ENCODE measurements at regions not wholly inside any gene's neighbourhood (a gene's known extent, or its start where the extent isn't known, plus 50 kb on each side); places are given as distances from the start of the nearest gene placed in this dataset.

- TF ChIP-seq, protein P1, sequence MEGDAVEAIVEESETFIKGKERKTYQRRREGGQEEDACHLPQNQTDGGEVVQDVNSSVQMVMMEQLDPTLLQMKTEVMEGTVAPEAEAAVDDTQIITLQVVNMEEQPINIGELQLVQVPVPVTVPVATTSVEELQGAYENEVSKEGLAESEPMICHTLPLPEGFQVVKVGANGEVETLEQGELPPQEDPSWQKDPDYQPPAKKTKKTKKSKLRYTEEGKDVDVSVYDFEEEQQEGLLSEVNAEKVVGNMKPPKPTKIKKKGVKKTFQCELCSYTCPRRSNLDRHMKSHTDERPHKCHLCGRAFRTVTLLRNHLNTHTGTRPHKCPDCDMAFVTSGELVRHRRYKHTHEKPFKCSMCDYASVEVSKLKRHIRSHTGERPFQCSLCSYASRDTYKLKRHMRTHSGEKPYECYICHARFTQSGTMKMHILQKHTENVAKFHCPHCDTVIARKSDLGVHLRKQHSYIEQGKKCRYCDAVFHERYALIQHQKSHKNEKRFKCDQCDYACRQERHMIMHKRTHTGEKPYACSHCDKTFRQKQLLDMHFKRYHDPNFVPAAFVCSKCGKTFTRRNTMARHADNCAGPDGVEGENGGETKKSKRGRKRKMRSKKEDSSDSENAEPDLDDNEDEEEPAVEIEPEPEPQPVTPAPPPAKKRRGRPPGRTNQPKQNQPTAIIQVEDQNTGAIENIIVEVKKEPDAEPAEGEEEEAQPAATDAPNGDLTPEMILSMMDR (IDR thresholded peaks at IDR 0.05; ENCODE audit: insufficient read depth, low read length, poor library complexity, severe bottlenecking): no peak
- no peaks in the 10 kb centered on the region for H3K27me3 ChIP-seq (ENCODE audit: control insufficient read depth, insufficient read depth, low read length)
- no peak for DNase-seq (ENCODE audit: low read depth)
- H3K36me3 ChIP-seq (ENCODE audit: control insufficient read depth, insufficient read depth, low read length): no peaks in the 10 kb centered on the region
- H3K4me3 ChIP-seq (ENCODE audit: low read depth, low read length): no peak overlapping the region
These were observed 57.6 kb upstream of the NEO1 start for GRCh38 chr15:72994534-72995177.

DNA sequence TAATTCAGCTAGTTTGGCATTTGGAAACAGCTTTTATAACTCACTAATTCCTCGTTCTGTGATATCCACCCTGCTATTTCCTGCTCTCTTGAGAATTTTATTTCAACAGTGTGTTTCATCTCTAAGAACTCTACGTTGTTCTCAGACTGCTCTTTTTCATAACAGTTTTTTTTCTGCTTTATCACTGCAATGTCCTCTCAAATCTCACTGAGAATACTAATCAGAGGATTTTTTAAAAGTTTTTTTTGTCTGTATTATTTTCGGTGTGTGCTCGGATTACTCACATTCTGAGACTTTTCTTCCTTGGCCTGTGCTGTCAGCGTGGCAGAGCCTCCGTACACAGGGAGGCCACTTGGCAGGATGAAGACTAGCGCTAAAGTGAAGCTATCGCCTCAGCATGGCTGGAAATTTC, 59.4 kb upstream of the NEO1 start:
- TF ChIP-seq, protein P1 (IDR thresholded peaks at IDR 0.05; ENCODE audit: insufficient read depth, low read length, poor library complexity, severe bottlenecking): no peak
- no peak overlapping the region for H3K4me3 ChIP-seq (ENCODE audit: low read depth, low read length)
- no peak for DNase-seq (ENCODE audit: low read depth)
- no peaks in the 10 kb centered on the region for H3K36me3 ChIP-seq (ENCODE audit: control insufficient read depth, insufficient read depth, low read length)
- no peaks in the 10 kb centered on the region for H3K27me3 ChIP-seq (ENCODE audit: control insufficient read depth, insufficient read depth, low read length)

DNA sequence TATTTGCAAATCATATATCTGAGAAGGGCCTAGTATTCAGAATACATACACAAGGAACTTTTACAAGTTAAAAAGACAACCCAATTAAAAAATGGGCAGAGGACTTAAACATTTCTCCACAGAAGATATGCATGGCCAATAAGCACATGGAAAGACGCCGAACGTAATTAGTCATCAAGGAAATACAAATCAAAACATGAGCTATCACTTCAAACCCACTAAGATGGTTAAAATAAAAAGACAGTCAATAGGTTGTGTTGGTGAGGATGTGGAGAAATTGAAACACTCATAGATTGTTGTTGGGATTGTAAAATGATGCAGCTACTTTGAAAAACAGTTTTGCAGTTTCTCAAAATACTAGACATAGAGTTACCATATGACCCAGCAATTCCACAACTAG, 61.2 kb upstream of the NEO1 start:
- no peak for DNase-seq (ENCODE audit: low read depth)
- H3K36me3 ChIP-seq (ENCODE audit: control insufficient read depth, insufficient read depth, low read length): no peaks in the 10 kb centered on the region
- H3K4me3 ChIP-seq (ENCODE audit: low read depth, low read length): no peak overlapping the region
- H3K27me3 ChIP-seq (ENCODE audit: control insufficient read depth, insufficient read depth, low read length): no peaks in the 10 kb centered on the region
- TF ChIP-seq, protein P1 (IDR thresholded peaks at IDR 0.05; ENCODE audit: insufficient read depth, low read length, poor library complexity, severe bottlenecking): no peak

- DNase-seq (ENCODE audit: low read depth): no peak
- H3K4me3 ChIP-seq (ENCODE audit: low read depth, low read length): no peak overlapping the region
- TF ChIP-seq, protein P1 (IDR thresholded peaks at IDR 0.05; ENCODE audit: insufficient read depth, low read length, poor library complexity, severe bottlenecking): no peak
These were observed 68.3 kb upstream of the NEO1 start for GRCh38 chr15:72983801-72984545.

DNA sequence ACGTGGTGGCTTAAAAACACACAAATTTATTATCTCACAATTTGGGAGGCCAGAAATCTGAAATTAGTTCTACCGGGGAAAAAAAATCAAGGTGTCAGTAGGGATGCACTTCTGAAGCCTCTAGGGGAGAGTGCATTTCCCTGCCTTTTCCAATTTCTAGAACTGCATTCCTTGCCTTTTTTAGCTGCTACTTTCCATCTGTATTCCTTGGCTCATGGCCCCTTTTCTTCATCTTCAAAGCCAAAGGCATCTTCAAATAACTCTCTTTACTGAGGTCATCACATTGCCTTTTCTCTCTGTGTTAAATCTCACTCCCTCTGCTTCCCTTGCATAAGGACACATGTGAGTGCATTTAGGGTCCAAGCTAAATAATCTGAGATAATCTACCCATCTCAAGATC, 69.5 kb upstream of the NEO1 start:
- TF ChIP-seq, protein P1 (IDR thresholded peaks at IDR 0.05; ENCODE audit: insufficient read depth, low read length, poor library complexity, severe bottlenecking): no peak
- Histone ChIP-seq H3K36me3 (ENCODE audit: control insufficient read depth, insufficient read depth, low read length) (no peaks in the 10 kb centered on the region), H3K4me3 (ENCODE audit: low read depth, low read length) (no peak overlapping the region), H3K27me3 (ENCODE audit: control insufficient read depth, insufficient read depth, low read length) (no peaks in the 10 kb centered on the region)
- DNase-seq (ENCODE audit: low read depth): no peak

More at GRCh38 chr15:72983801-72984545, 68.3 kb upstream of the NEO1 start:
- Histone ChIP-seq H3K27me3 (ENCODE audit: control insufficient read depth, insufficient read depth, low read length) (no peaks in the 10 kb centered on the region), H3K36me3 (ENCODE audit: control insufficient read depth, insufficient read depth, low read length) (no peaks in the 10 kb centered on the region)
